Gastrocnemius medialis (tissue), 4 donors: ENCODE measurements at regions not wholly inside any gene's neighbourhood (a gene's known extent, or its start where the extent isn't known, plus 50 kb on each side); places are given as distances from the start of the nearest gene placed in this dataset.
"Not testable (repeated sequence)": the region's sequence is repeated elsewhere in the genome, so short reads cannot be mapped to it uniquely, and the experiment has no call there.

ENCODE experiments used
- ATAC-seq, 2 donors: fragments of 150-250 bp; one replicate each; pipeline ENCODE4 v1.9.1; 2016
- DNase-seq, 2 donors: peaks; one replicate each; pipeline ENCODE4 v3.0.0-alpha.2; 2019
- H3K27ac ChIP-seq, 4 donors: fragments of 200-600 bp; sonication (generic); 1 replicate in 1 of 4; 2 replicates in 3 of 4; pipeline ENCODE4 v1.5.1; 2016 to 2018; ENCODE audit warnings: mild to moderate bottlenecking in 2 of 4, moderate library complexity in 1 of 4
- H3K27me3 ChIP-seq, 3 donors: fragments of 200-600 bp; sonication (generic) in 2 of 3; 1 replicate in 1 of 3; 2 replicates in 2 of 3; pipeline versions ENCODE4 v1.5.1 to v1.6.0; 2016 to 2019; ENCODE audit warnings: mild to moderate bottlenecking in 1 of 3, moderate library complexity in 1 of 3
- H3K36me3 ChIP-seq, 2 donors: fragments of 200-600 bp; sonication (generic) in 1 of 2; one replicate each; pipeline ENCODE4 v1.5.1; 2017 to 2018
- H3K4me1 ChIP-seq, 2 donors: fragments of 200-600 bp; sonication (generic) in 1 of 2; one replicate each; pipeline ENCODE4 v1.5.1; 2016 to 2017; ENCODE audit warnings: mild to moderate bottlenecking in 2 of 2
- H3K4me3 ChIP-seq, 4 donors: fragments of 200-600 bp; sonication (generic) in 3 of 4; 1 replicate in 1 of 4; 2 replicates in 3 of 4; pipeline ENCODE4 v1.5.1; 2016 to 2019; ENCODE audit warnings: mild to moderate bottlenecking in 2 of 4
- H3K9me3 ChIP-seq, 3 donors: fragments of 200-600 bp; sonication (generic) in 2 of 3; 1 replicate in 1 of 3; 2 replicates in 2 of 3; pipeline ENCODE4 v1.5.1; 2016 to 2019
- POLR2A ChIP-seq, 2 donors: fragments of 450-650 bp; IDR thresholded peaks; one replicate each; pipeline ENCODE4 v1.6.1; 2017; ENCODE audit warnings: antibody characterized with exemption in 2 of 2, mild to moderate bottlenecking in 2 of 2, moderate library complexity in 2 of 2
- in situ Hi-C, 4 donors: fragments of 200-750 bp; cut with MboI; loops; one replicate each; pipeline versions ENCODE4 v1.15.0 to v1.8.0; 2017; ENCODE audit warnings: low sequenced_read_pairs in 4 of 4
- intact Hi-C: fragments of 100-400 bp; cut with DNase I; formaldehyde crosslinking; loops from one replicate; pipeline ENCODE4 v1.15.1; 2023; ENCODE audit warnings: low total_unique reads
- TF ChIP-seq, protein P1 (sequence below), 5 experiments: fragments of 450-650 bp in 3 of 5; fragments of 200-600 bp in 2 of 5; sonication (generic) in 2 of 5; IDR thresholded peaks in 4 of 5; conservative IDR thresholded peaks in 1 of 5; 1 replicate in 4 of 5; 2 replicates in 1 of 5; pipeline ENCODE4 v1.5.1; 2016 to 2019; ENCODE audit warnings: antibody characterized with exemption in 5 of 5, mild to moderate bottlenecking in 3 of 5, moderate library complexity in 3 of 5

DNA sequence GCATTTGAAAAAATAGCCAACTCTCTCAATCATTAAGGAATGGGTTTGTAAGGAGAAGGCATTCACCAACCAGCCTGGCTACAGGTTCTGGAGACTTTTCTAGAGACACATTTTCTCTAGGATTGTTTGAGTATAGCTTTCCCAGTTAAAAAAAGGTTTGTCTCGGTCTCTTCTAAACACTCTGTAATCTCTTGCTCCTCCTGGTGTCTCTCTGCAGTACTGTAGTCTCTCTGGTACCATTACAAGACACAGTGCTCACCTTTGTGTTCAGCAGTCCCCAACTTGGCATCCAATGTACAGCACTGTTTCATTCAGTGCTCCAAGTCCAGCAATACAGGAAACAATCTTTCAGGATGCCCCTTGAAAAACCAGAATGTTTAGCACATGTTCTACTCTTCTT is 534.4 kb downstream of the ZNF385D start:
- Histone ChIP-seq H3K4me1 (no peaks in the 10 kb centered on the region), H3K27ac (no peak overlapping the region), H3K27me3 (no peaks in the 10 kb centered on the region), H3K4me3 (no peak overlapping the region), H3K36me3 (no peaks in the 10 kb centered on the region), H3K9me3 (no peaks in the 10 kb centered on the region)
- TF ChIP-seq, protein P1, sequence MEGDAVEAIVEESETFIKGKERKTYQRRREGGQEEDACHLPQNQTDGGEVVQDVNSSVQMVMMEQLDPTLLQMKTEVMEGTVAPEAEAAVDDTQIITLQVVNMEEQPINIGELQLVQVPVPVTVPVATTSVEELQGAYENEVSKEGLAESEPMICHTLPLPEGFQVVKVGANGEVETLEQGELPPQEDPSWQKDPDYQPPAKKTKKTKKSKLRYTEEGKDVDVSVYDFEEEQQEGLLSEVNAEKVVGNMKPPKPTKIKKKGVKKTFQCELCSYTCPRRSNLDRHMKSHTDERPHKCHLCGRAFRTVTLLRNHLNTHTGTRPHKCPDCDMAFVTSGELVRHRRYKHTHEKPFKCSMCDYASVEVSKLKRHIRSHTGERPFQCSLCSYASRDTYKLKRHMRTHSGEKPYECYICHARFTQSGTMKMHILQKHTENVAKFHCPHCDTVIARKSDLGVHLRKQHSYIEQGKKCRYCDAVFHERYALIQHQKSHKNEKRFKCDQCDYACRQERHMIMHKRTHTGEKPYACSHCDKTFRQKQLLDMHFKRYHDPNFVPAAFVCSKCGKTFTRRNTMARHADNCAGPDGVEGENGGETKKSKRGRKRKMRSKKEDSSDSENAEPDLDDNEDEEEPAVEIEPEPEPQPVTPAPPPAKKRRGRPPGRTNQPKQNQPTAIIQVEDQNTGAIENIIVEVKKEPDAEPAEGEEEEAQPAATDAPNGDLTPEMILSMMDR (IDR thresholded peaks at IDR 0.05 in 4 of 5, conservative IDR thresholded peaks at IDR 0.05 in 1 of 5), result no peak
- no peak for TF ChIP-seq POLR2A (IDR thresholded peaks at IDR 0.05)
- intact Hi-C loops (no loop called here), in situ Hi-C loops (no loop called here)
- ATAC-seq (no peak), DNase-seq (no peak)

DNA sequence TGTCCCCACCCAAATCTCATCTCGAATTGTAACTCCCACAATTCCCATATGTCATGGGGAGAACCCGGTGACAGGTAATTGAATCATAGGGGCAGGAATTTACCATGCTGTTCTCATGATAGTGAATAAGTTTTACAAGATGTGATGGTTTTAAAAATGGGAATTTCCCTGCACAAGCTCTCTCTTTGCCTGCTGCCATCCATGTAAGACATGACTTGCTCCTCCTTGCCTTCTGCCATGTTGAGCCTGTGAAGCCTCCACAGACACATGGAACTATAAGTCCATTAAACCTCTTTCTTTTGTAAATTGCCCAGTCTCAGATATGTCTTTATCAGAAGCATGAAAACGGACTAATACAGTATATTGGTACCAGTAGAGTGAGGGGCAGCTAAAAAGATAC is 546.9 kb downstream of the ZNF385D start:
- intact Hi-C loops, H3K27ac ChIP-seq, H3K27me3 ChIP-seq, H3K36me3 ChIP-seq, DNase-seq, in situ Hi-C loops, ATAC-seq, H3K4me3 ChIP-seq, H3K4me1 ChIP-seq, H3K9me3 ChIP-seq: not testable (repeated sequence)

DNA sequence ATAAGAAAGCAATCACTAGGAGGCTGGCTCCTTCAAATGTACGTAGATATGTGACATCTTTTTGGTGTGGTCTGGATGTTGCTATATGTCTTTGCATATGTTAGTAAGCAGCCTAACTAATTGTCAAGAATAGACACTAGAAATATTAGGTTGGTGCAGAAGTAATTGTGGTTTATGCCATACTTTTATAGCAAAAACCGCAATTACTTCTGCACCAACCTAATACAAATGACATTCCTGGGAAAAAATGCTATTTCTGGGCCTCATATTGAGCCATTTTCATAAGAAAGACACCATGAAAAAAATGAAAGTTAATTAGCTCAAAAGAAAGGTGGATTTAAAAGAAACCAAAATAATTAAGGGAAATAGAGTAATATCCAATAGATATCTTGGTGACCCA is 555.8 kb downstream of the ZNF385D start:
- no peaks in the 10 kb centered on the region for H3K36me3 ChIP-seq
- intact Hi-C loops, result no loop called here
- H3K4me3 ChIP-seq, result no peak overlapping the region
- H3K27ac ChIP-seq, result no peak overlapping the region
- H3K27me3 ChIP-seq, result no peaks in the 10 kb centered on the region
- in situ Hi-C loops, result no loop called here
- DNase-seq (no peak), ATAC-seq (no peak)
- no peak for TF ChIP-seq POLR2A (IDR thresholded peaks at IDR 0.05)
- TF ChIP-seq, protein P1 (IDR thresholded peaks at IDR 0.05 in 4 of 5, conservative IDR thresholded peaks at IDR 0.05 in 1 of 5), result no peak
- no peaks in the 10 kb centered on the region for H3K4me1 ChIP-seq
- no peaks in the 10 kb centered on the region for H3K9me3 ChIP-seq

DNA sequence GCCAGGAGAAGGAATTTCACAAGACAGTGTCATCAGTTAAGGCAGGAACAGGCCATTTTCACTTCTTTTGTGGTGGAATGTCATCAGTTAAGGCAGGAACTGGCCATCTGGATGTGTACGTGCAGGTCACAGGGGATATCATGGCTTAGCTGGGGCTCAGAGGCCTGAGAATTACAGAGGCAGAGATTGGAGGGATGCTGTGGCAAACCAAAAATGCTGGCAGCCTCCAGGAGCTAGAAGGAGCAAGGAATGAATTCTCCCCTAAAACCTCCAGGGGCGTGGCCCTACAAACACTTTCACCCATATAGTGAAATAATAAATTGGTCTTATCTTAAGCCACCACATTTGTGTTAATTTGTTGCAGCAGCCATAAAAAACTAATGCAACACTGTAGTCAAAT is 557.0 kb downstream of the ZNF385D start:
- H3K4me1 ChIP-seq, H3K9me3 ChIP-seq, DNase-seq, in situ Hi-C loops, H3K36me3 ChIP-seq, intact Hi-C loops, H3K27ac ChIP-seq, ATAC-seq, H3K4me3 ChIP-seq, H3K27me3 ChIP-seq: not testable (repeated sequence)

DNA sequence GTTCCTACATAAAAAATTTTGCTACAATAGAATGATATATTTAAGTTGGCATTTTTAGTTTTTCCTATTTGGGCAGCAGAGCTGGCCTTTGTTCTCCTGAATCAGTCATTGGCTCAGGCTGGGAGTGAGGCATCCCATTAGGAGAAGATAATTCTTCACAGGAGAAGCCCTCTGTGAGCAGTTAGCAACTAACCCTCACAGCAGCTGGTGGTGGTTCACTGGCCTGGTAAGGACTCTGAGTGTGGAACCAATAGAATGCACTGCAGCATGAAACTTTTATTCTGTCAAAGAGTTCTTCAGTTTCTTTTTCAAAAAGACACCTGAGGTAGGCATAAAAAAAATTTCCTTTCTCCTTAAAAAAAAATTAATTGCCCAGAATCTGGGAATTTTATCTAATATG is 562.6 kb downstream of the ZNF385D start:
- Histone ChIP-seq H3K27me3 (no peaks in the 10 kb centered on the region), H3K4me3 (no peak overlapping the region), H3K9me3 (no peaks in the 10 kb centered on the region), H3K36me3 (no peaks in the 10 kb centered on the region), H3K4me1 (no peaks in the 10 kb centered on the region), H3K27ac (no peak overlapping the region)
- no peak for ATAC-seq
- no peak for DNase-seq
- in situ Hi-C loops (no loop called here), intact Hi-C loops (no loop called here)
- TF ChIP-seq, protein P1 (IDR thresholded peaks at IDR 0.05 in 4 of 5, conservative IDR thresholded peaks at IDR 0.05 in 1 of 5), result no peak
- no peak for TF ChIP-seq POLR2A (IDR thresholded peaks at IDR 0.05)

DNA sequence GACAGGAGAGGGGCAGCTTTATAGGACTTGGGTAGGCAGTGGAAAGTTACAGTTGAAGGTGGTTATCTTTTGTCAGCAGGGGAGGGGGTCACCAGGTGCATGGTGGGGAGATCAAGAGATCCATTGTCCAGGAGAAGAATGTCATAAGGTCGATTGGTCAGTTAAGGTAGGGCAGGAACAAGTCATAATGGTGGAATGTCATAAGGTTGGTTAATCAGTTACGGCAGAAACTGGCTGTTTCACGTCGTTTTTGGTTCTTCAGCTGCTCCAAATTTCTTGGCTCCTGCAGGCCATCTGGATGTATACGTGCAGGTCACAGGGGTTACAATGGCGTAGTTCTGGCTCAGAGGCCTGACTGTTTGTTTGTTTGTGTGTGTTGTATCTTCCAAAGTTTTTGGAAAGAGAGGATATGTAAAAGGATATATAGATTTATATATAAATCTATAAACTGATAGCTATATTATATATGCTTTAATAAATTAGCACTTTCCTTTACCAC is 565.1 kb downstream of the ZNF385D start:
- H3K9me3 ChIP-seq, result no peaks in the 10 kb centered on the region
- H3K4me3 ChIP-seq, result no peak overlapping the region
- no peak overlapping the region for H3K27ac ChIP-seq
- H3K27me3 ChIP-seq, result no peaks in the 10 kb centered on the region
- no peaks in the 10 kb centered on the region for H3K4me1 ChIP-seq
- in situ Hi-C loops (no loop called here), intact Hi-C loops (no loop called here)
- no peaks in the 10 kb centered on the region for H3K36me3 ChIP-seq
- ATAC-seq (no peak), DNase-seq (no peak)
- no peak for TF ChIP-seq POLR2A (IDR thresholded peaks at IDR 0.05)
- TF ChIP-seq, protein P1 (IDR thresholded peaks at IDR 0.05 in 4 of 5, conservative IDR thresholded peaks at IDR 0.05 in 1 of 5), result no peak
